GM10266 (cell line): ENCODE measurements at regions not wholly inside any gene's neighbourhood (a gene's known extent, or its start where the extent isn't known, plus 50 kb on each side); places are given as distances from the start of the nearest gene placed in this dataset.

Experiments used
- DNase-seq: peaks from one replicate; pipeline ENCODE4 v3.0.0; 2012; ENCODE audit errors: extremely low spot score
- CTCF ChIP-seq: IDR thresholded peaks from 2 replicates; pipeline ENCODE4 v1.5.1; 2012; ENCODE audit warnings: mild to moderate bottlenecking, low read depth; ENCODE audit not compliant: control insufficient read depth, insufficient read depth; ENCODE audit errors: missing control alignments

GRCh38 chr6:82711971-82712370 lies 348.4 kb downstream of the TPBG start:
- TF ChIP-seq CTCF = no peak

GRCh38 chr6:82712389-82712788 lies 348.8 kb downstream of the TPBG start:
- TF ChIP-seq CTCF = no peak
- DNase-seq = no peak

More at GRCh38 chr6:82711971-82712370, 348.4 kb downstream of the TPBG start:
- no peak for DNase-seq

- peak; percentile 20 for DNase-seq
- peak; percentile 47 for TF ChIP-seq CTCF
Observed at GRCh38 chr6:82712826-82713225, 349.2 kb downstream of the TPBG start.

GRCh38 chr6:82720992-82721391 lies 344.6 kb downstream of the UBE3D start:
- no peak for TF ChIP-seq CTCF
- DNase-seq = no peak

GRCh38 chr6:82735790-82736189 lies 329.9 kb downstream of the UBE3D start:
- no peak for DNase-seq
- no peak for TF ChIP-seq CTCF

- DNase-seq = no peak
- no peak for TF ChIP-seq CTCF
Observed at GRCh38 chr6:82737965-82738364, 327.7 kb downstream of the UBE3D start.

- DNase-seq = no peak
- TF ChIP-seq CTCF = no peak
Observed at GRCh38 chr6:82738773-82739172, 326.9 kb downstream of the UBE3D start.
